HG02642 (cell line): ENCODE measurements at regions not wholly inside any gene's neighbourhood (a gene's known extent, or its start where the extent isn't known, plus 50 kb on each side); places are given as distances from the start of the nearest gene placed in this dataset.
"Not testable (repeated sequence)": the region's sequence is repeated elsewhere in the genome, so short reads cannot be mapped to it uniquely, and the experiment has no call there.

Experiments
- ATAC-seq: cut with Tn5 transposase; IDR thresholded peaks from one replicate; pipeline ENCODE4 v1.9.1; 2021; ENCODE audit warnings: mild to moderate bottlenecking; ENCODE audit not compliant: unreplicated experiment, poor library complexity

DNA sequence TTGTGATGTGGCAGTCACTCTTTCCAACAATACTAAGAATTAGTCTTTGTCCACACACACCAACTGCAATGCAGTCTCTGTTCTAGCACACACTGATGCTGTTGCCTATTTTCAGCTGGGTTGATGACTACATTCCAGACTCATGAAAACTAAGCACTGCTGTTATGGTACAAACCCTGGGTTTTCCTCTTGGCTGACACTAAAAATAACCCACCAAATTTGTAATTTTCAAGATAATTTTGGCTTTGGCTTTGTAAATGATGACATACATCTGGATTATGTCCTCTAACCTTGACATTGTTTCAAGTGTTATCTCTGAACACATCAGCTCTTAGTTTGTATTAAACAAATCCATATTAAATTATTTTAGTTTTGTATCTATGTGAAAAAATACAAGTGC lies 444.8 kb downstream of the PTPRC start:
- no peak for ATAC-seq

- ATAC-seq, result no peak
Observed at GRCh38 chr1:199084293-199084692, 445.5 kb downstream of the PTPRC start.

- no peak for ATAC-seq
Observed at GRCh38 chr1:199085903-199086302, 447.1 kb downstream of the PTPRC start.

GRCh38 chr1:199087144-199087543 lies 448.3 kb downstream of the PTPRC start:
- no peak for ATAC-seq

DNA sequence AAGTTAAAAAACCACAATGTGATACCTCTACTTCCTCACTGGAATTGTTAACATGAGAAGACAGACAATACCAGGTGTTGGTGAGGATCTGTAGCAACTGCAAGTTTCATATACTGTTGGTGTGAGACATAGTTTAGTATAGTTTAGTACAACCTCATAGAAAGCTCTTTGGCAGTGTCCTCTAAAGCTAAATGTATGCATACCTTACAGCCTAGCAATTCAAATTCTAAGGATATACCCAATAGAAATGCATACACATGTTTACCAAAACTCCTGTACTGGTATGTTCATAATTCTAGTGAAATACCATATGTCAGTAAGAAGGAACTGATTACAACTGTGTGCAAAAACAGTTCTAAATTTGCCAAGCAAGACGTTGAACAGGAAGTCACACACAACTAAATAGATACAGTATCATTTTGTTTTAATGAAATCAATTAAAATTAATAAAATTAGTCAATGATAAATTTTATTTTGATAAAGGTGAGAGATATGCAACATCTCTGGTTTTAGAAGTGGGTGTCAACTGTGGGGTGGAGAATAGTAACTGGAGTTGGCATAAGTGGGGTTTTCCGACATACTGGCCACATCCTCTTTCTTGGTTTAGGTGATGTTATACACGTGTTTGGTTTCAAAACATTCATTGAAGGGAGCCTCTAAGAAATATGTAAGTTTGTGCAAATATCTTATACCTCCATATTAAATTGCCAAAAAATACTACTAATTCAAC lies 450.7 kb downstream of the PTPRC start:
- ATAC-seq, result peak; percentile 89

- not testable (repeated sequence) for ATAC-seq
Observed at GRCh38 chr1:199095628-199096027, 456.8 kb downstream of the PTPRC start.

GRCh38 chr1:199096591-199096990 lies 457.8 kb downstream of the PTPRC start:
- no peak for ATAC-seq

GRCh38 chr1:199098468-199098867 lies 459.6 kb downstream of the PTPRC start:
- no peak for ATAC-seq

DNA sequence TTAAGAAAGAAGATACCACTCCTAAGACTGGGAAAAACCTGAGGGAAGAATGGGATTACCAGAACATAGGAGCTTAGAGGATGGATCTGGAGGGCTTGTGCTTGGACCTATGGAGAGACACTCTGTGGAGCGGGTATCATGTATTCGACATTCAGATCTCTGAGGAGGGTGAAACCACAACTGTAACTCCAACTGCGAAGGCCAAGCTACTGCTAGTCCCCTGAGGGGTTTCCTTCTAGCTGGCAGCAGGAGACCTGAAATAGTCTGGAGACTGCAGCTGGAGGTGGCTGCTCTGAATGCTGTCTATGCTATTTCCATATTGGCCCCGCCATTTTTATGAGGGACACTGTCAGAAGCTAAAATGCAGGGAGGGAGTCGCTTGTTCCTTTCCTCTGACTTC lies 462.3 kb downstream of the PTPRC start:
- ATAC-seq, result no peak

DNA sequence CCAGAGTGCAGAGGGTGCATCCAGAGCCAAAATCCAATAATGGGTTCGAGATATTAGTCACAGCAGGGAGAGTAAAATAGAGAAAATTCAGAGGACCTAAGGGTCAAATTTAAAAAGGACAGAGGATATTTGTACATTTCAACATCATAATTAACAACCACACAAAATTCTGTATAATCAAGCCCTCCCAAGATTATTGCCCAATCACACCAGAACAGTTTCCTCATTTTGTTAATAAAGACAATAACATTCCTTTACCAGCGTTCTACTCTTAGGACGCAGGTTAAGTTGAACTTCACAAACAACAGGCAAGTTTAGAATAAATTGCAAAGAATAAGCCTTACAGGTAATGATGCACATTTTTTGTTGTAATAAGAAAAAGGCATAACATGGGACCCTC lies 462.8 kb downstream of the PTPRC start:
- no peak for ATAC-seq

DNA sequence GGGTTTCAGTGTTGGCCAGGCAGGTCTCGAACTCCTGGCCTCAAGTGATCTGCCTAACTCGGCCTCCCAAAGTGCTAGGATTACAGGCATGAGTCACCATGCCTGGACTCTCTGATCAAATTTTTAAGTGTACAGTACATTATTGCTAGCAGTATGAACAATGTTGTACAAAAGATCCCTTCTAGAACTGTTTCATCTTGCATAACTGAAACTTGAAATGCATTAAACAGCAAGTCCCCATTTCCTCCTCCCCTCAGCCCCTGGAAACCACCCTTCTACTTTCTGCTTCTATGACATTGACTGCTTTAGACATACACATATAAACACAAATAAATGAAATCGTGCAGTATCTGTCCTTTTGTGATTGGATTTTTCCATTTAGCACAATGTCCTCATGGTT lies 463.4 kb downstream of the PTPRC start:
- ATAC-seq, result peak; percentile 82

- no peak for ATAC-seq
Observed at GRCh38 chr1:199109160-199109559, 470.3 kb downstream of the PTPRC start.

- no peak for ATAC-seq
Observed at GRCh38 chr1:199112365-199112764, 473.5 kb downstream of the PTPRC start.

DNA sequence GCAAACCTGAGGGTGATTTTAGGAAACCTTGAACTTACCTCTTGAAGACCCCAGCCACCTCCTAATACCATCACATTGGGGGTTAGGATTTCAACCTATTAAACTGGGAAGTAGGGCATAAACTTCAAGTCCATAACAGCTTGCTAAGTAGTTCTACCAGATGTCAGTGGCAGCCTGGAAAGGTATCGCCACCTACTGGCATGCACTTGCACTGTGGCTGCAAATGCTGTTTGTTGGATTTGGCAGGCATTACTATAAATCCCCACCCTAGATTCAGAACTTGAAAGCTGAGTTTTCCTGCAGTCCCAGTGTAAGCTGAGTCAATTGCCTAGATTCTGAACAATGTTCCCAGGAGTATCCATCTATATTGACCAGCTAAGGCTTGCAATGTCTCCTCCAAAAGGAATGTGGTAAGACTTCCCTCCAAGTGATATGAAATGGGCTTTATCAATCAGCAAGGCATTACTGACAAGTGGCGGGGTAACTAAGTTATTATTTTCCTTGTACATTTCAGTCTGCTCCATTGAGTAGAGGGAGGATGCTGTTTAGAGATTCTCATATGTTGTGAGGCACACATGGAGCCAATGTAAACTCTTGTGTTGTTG lies 474.5 kb downstream of the PTPRC start:
- no peak for ATAC-seq

GRCh38 chr1:199116488-199116887 lies 477.6 kb downstream of the PTPRC start:
- ATAC-seq, result no peak

- no peak for ATAC-seq
Observed at GRCh38 chr1:199121047-199121446, 482.2 kb downstream of the PTPRC start.

- ATAC-seq, result no peak
Observed at GRCh38 chr1:199122085-199122484, 483.2 kb downstream of the PTPRC start.

GRCh38 chr1:199122532-199123311 lies 483.9 kb downstream of the PTPRC start:
- ATAC-seq, result no peak

GRCh38 chr1:199123615-199124014 lies 484.8 kb downstream of the PTPRC start:
- ATAC-seq, result no peak

DNA sequence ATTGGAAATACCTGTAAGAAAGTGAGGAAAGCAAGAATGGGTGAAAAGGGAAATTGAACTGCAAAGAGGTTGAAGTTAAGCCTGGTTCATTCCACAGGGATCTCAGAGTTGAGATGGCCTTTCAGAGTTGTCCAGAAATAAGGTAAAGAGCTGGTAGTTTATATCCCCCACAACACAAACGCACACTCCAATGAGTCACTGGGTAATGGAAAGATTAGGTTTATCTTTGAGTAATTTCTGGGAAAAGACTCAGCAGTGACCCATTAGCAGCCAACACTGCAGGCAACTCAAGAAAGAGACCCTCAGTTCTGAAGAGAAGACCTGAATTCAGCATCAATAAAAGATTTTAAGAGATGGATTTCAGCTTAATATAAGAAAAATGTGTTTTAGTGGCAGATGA lies 485.5 kb downstream of the PTPRC start:
- no peak for ATAC-seq

DNA sequence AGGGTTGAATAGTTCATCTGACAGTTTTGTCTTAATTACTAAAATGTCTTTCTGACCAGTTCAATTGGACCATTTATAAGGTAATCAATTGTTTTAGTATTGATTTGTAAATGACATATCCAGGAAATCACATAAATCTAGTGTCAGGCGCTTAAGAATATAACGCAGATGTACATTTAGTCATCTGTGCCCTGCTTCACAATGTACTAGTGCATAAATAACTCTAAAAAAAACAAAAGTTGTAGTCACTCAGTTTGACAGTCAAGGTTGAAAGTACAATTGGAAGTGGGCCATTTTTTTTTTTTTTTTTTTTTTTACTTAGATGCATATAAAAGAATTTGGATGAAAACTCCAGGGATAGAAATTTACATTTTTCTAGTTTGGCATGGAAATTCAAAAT lies 490.4 kb downstream of the PTPRC start:
- ATAC-seq, result no peak
